OCI-LY7 (cell line): ENCODE measurements at regions not wholly inside any gene's neighbourhood (a gene's known extent, or its start where the extent isn't known, plus 50 kb on each side); places are given as distances from the start of the nearest gene placed in this dataset.

Source experiments
- BruUV-seq: library from RNA; stranded (reverse); fragments of 400-500 nt; replicated peaks from 2 replicates; lab custom pipeline; 2021; lab: Mats Ljungman, UMichigan
- CTCF ChIA-PET: fragments of 300-600 bp; sonication (Branson Sonifier 250); formaldehyde crosslinking; loops from one replicate; lab custom pipeline; 2022; ENCODE audit warnings: antibody characterized with exemption; ENCODE audit not compliant: unreplicated experiment; lab: Charles Lee
- POLR2A ChIA-PET: fragments of 300-600 bp; sonication (Branson Sonifier 250); formaldehyde crosslinking; loops from one replicate; lab custom pipeline; 2022; ENCODE audit warnings: antibody characterized with exemption; lab: Charles Lee
- DNase-seq: peaks from one replicate; pipeline ENCODE4 v3.0.0-alpha.2; 2015; ENCODE audit warnings: low spot score
- H2AFZ ChIP-seq: fragments of 200-600 bp; sonication (generic), shearing (Covaris generic); 2 replicates; pipeline ENCODE4 v1.6.1; 2014; ENCODE audit warnings: mild to moderate bottlenecking, antibody characterized with exemption, low read length, moderate library complexity
- H3K27ac ChIP-seq: fragments of 200-600 bp; sonication (generic); 2 replicates; pipeline ENCODE4 v1.5.1; 2014; ENCODE audit warnings: mixed run types, low read depth, mild to moderate bottlenecking, moderate library complexity, low read length, inconsistent platforms; ENCODE audit not compliant: poor library complexity, severe bottlenecking
- H3K36me3 ChIP-seq: fragments of 200-600 bp; sonication (generic); 2 replicates; pipeline ENCODE4 v1.6.1; 2014; ENCODE audit warnings: mild to moderate bottlenecking, antibody characterized with exemption, low read length, moderate library complexity, mixed read lengths; ENCODE audit not compliant: insufficient read depth
- H3K4me1 ChIP-seq: fragments of 200-600 bp; sonication (generic); 2 replicates; pipeline ENCODE4 v1.5.1; 2014; ENCODE audit warnings: mild to moderate bottlenecking, low read length; ENCODE audit not compliant: insufficient read depth, poor library complexity, severe bottlenecking
- H3K4me2 ChIP-seq: fragments of 200-600 bp; sonication (generic); 2 replicates; pipeline ENCODE4 v1.6.1; 2014; ENCODE audit warnings: mild to moderate bottlenecking, low read length
- H3K4me3 ChIP-seq: fragments of 200-600 bp; sonication (generic); 2 replicates; pipeline ENCODE4 v1.5.1; 2014; ENCODE audit warnings: mild to moderate bottlenecking, low read depth, low read length; ENCODE audit not compliant: poor library complexity, severe bottlenecking
- H3K79me2 ChIP-seq: fragments of 200-600 bp; sonication (generic); 2 replicates; pipeline ENCODE4 v1.6.1; 2016; ENCODE audit warnings: low read depth, mild to moderate bottlenecking, low read length, moderate library complexity, mixed read lengths; ENCODE audit not compliant: insufficient read depth
- H3K9me2 ChIP-seq: fragments of 200-600 bp; sonication (generic); 2 replicates; pipeline ENCODE4 v1.6.1; 2016; ENCODE audit warnings: mild to moderate bottlenecking, low read length, mixed read lengths; ENCODE audit not compliant: insufficient read depth
- H3K9me3 ChIP-seq: fragments of 200-600 bp; sonication (generic); 2 replicates; pipeline ENCODE4 v1.6.1; 2014; ENCODE audit warnings: mild to moderate bottlenecking, mixed run types, low read length, mixed read lengths
- H4K20me1 ChIP-seq: fragments of 200-600 bp; sonication (generic); 2 replicates; pipeline ENCODE4 v1.6.1; 2014; ENCODE audit warnings: mild to moderate bottlenecking, antibody characterized with exemption, low read length, moderate library complexity, mixed read lengths; ENCODE audit not compliant: insufficient read depth
- EZH2phosphoT487 ChIP-seq: fragments of 200-600 bp; sonication (generic); IDR thresholded peaks from 2 replicates; pipeline ENCODE4 v1.6.1; 2018; ENCODE audit warnings: low read depth, borderline replicate concordance, mild to moderate bottlenecking, mixed run types, antibody characterized with exemption, low read length, moderate library complexity, mixed read lengths
- intact Hi-C: fragments of 100-400 bp; cut with micrococcal nuclease; formaldehyde crosslinking; loops from one replicate; pipeline ENCODE4 v1.10.0; 2022; ENCODE audit not compliant: unreplicated experiment
- TF ChIP-seq, protein P1 (sequence below): fragments of 200-600 bp; sonication (generic); conservative IDR thresholded peaks from 2 replicates; pipeline ENCODE4 v1.5.1; 2014; ENCODE audit warnings: mild to moderate bottlenecking, antibody characterized with exemption, low read length, moderate library complexity, mixed read lengths

DNA sequence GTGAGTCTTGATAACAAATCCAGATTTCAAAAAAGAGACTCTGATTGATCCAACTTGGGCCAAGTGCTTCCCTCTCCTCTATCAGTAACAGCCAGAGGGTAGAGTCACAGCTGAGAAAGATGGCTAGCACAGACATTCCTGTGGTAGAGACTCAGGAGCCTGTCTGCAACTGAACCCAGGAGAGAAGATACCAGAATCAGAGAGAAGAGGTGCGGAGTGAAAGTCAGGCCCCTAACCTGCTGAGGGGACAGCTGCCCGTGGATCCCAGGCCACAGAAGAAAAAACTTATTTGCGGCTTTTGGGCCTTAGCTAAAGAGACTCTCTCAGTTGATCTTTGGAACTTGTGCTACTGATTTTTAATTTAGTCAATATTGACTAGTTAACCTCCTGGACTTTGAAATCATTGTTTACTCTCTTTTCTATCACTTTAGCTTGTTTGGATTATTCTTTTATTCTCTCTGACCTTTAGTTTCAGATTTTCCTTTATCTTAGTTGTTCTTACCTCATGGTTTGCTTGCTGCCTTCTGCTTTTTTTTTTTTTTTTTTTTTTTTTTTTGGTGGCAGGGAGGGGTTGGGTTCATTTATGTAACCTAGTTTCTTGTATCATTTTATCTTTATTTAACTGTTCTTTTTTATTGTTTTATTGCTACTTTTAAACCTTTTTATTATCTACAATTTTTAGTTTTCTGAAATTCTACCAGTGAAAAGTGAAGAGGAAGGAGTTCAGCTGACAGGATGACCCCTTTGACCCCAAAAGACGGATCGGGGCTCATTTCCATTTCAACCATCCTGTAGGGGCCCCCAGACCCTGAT, 154.9 kb upstream of the KRR1 start:
- ChIA-PET POLR2A (no interaction called here), CTCF (interaction anchor here (0.5 kb wide), 1 partner anchor 627 kb away, joined by 4 read pairs; no protein-coding TSS in a partner anchor)
- no peak for DNase-seq
- H3K9me3 ChIP-seq: no peaks in the 10 kb centered on the region
- no peaks in the 10 kb centered on the region for H3K36me3 ChIP-seq
- no peak overlapping the region for H3K4me2 ChIP-seq
- H3K4me1 ChIP-seq: no peaks in the 10 kb centered on the region
- no peaks in the 10 kb centered on the region for H3K79me2 ChIP-seq
- no peak overlapping the region for H3K4me3 ChIP-seq
- H3K27ac ChIP-seq: no peak overlapping the region
- no peaks in the 10 kb centered on the region for H4K20me1 ChIP-seq
- H3K9me2 ChIP-seq: no peaks in the 10 kb centered on the region
- TF ChIP-seq, protein P1, sequence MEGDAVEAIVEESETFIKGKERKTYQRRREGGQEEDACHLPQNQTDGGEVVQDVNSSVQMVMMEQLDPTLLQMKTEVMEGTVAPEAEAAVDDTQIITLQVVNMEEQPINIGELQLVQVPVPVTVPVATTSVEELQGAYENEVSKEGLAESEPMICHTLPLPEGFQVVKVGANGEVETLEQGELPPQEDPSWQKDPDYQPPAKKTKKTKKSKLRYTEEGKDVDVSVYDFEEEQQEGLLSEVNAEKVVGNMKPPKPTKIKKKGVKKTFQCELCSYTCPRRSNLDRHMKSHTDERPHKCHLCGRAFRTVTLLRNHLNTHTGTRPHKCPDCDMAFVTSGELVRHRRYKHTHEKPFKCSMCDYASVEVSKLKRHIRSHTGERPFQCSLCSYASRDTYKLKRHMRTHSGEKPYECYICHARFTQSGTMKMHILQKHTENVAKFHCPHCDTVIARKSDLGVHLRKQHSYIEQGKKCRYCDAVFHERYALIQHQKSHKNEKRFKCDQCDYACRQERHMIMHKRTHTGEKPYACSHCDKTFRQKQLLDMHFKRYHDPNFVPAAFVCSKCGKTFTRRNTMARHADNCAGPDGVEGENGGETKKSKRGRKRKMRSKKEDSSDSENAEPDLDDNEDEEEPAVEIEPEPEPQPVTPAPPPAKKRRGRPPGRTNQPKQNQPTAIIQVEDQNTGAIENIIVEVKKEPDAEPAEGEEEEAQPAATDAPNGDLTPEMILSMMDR: no peak
- TF ChIP-seq EZH2phosphoT487: no peak
- H2AFZ ChIP-seq: no peak overlapping the region
- BruUV-seq: no TSS peak
- intact Hi-C loops: no loop called here

DNA sequence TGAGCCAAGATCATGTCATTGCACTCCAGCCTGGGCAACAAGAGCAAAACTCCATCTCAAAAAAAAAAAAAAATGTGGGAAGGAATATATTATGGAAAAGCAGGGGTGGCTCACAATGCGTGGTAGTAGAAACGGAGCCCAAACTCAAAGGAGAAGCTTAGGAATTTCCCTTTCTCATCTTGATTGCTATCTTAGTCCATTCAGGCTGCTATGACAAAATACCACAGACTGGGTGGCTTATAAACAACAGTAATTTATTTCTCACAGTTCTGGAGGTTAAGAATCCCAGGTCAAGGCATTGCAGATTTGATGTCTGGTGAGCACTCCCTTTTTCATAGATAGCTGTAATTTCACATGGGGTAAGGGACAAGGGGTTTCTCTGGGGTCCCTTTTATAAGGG, 153.8 kb upstream of the KRR1 start:
- Histone ChIP-seq H3K27ac (no peak overlapping the region), H2AFZ (no peak overlapping the region), H4K20me1 (no peaks in the 10 kb centered on the region), H3K9me3 (no peaks in the 10 kb centered on the region), H3K36me3 (no peaks in the 10 kb centered on the region), H3K4me1 (no peaks in the 10 kb centered on the region), H3K4me2 (no peak overlapping the region), H3K4me3 (no peak overlapping the region), H3K9me2 (no peaks in the 10 kb centered on the region), H3K79me2 (no peaks in the 10 kb centered on the region)
- TF ChIP-seq, protein P1: no peak
- TF ChIP-seq EZH2phosphoT487: no peak
- intact Hi-C loops: no loop called here
- no TSS peak for BruUV-seq
- no peak for DNase-seq
- ChIA-PET CTCF (no interaction called here), POLR2A (interaction anchor here (0.5 to 1.3 kb wide), 5 partner anchors 15 to 1861 kb away, joined by 3 to 5 read pairs (median 4); no protein-coding TSS in a partner anchor)

DNA sequence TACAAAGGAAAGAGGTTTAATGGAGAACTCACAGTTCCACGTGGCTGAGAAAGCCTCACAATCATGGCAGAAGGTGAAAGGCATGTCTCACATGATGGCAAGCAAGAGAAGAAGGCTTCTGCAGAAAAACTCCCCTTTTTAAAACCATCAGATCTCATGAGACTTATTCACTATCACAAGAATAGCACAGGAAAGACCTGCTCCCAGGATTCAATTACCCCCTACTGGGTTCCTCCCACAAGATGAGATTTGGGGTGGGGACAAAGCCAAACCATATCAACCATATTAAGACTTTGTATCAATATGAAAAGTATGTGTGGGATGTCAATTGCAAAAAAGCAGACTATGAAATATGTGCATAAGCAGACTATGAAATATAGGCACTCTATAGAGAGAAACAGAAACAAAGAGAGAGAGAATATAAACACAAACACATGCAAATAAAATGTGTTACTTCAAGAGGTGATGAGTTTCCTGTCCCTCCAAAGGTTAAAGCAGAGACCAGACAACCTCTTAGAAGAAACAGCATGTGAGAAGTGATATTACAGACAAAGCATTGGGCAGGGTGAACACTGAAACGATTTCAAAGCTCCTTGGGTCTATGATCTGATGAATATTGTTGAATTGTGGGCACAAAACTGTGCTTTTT, 151.2 kb upstream of the KRR1 start:
- Histone ChIP-seq H3K4me2 (no peak overlapping the region), H3K36me3 (no peaks in the 10 kb centered on the region), H3K4me1 (no peaks in the 10 kb centered on the region), H3K4me3 (no peak overlapping the region), H4K20me1 (no peaks in the 10 kb centered on the region), H3K79me2 (no peaks in the 10 kb centered on the region), H2AFZ (no peak overlapping the region), H3K27ac (no peak overlapping the region), H3K9me3 (no peaks in the 10 kb centered on the region), H3K9me2 (no peaks in the 10 kb centered on the region)
- BruUV-seq: no TSS peak
- TF ChIP-seq EZH2phosphoT487: no peak
- TF ChIP-seq, protein P1: no peak
- ChIA-PET CTCF (no interaction called here), POLR2A (interaction anchor here (1.6 kb wide), 1 partner anchor 21 kb away, joined by 4 read pairs; no protein-coding TSS in a partner anchor)
- no peak for DNase-seq
- intact Hi-C loops: no loop called here
